K562 (cell line): ENCODE measurements at regions not wholly inside any gene's neighbourhood (a gene's known extent, or its start where the extent isn't known, plus 50 kb on each side); places are given as distances from the start of the nearest gene placed in this dataset.

Experiments
- CBX5 ChIP-seq: IDR thresholded peaks from 2 replicates; pipeline ENCODE4 v1.6.1; 2014; ENCODE audit warnings: low read depth, borderline replicate concordance
- FOXK2 ChIP-seq, 2 experiments: fragments of 450-650 bp; IDR thresholded peaks in 1 of 2; conservative IDR thresholded peaks in 1 of 2; 2 replicates each; pipeline ENCODE4 v1.6.1; 2016; ENCODE audit warnings: low read depth in 2 of 2, mild to moderate bottlenecking in 1 of 2
- JUNB ChIP-seq: fragments of 450-650 bp; formaldehyde crosslinking; conservative IDR thresholded peaks from 2 replicates; pipeline ENCODE4 v1.4.0; 2020; ENCODE audit warnings: mild to moderate bottlenecking
- SIN3A ChIP-seq, 2 experiments: fragments of 150-350 bp in 1 of 2; IDR thresholded peaks; 2 replicates each; pipeline ENCODE4 v1.6.1; 2011 to 2016; ENCODE audit warnings: borderline replicate concordance in 2 of 2, low read depth in 2 of 2, low read length in 2 of 2, mild to moderate bottlenecking in 2 of 2, moderate library complexity in 2 of 2; ENCODE audit not compliant: control insufficient read depth in 1 of 2

- TF ChIP-seq FOXK2 (conservative IDR thresholded peaks at IDR 0.05 in 1 of 2, IDR thresholded peaks at IDR 0.05 in 1 of 2; ENCODE audit: low read depth in 2 of 2) = no peak
- TF ChIP-seq SIN3A (IDR thresholded peaks at IDR 0.05; ENCODE audit: borderline replicate concordance in 2 of 2, control insufficient read depth in 1 of 2, low read depth in 2 of 2, low read length in 2 of 2) = no peak
- no peak for TF ChIP-seq JUNB (CRISPR knock-in tag)
- no peak for TF ChIP-seq CBX5
Observed at GRCh38 chrX:129039176-129039575, 484.1 kb downstream of the SMARCA1 start.
